ENCODE measurements at regions not wholly inside any gene's neighbourhood (a gene's known extent, or its start where the extent isn't known, plus 50 kb on each side); places are given as distances from the start of the nearest gene placed in this dataset.

DNA sequence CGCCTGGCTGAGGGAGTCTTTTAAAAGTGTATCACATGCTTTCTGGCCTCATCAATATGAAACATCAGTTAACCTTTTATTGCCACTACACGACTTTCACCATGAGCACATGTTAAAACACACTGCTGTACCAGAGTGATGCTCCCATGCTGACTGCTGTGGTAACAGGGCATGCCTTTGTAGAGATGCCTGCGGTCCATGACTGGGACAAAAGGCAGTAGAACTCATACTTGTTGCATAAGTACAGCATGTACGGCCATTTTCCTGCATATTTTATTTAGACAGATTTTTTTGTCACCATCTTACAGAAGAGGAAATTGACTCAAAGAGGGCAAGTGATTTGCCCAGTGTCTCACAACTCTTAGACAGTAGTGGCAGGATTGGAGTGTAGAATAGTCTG, 105.7 kb upstream of the ADAMTSL1 start:
- DNase-seq (ENCODE audit: low spot score) (no peak), ATAC-seq (no peak), FAIRE-seq (no peak)
- intact Hi-C loops (cut with micrococcal nuclease; ENCODE audit: unreplicated experiment) (no loop called here), in situ Hi-C loops (cut with HindIII; ENCODE audit: extremely low pct_ligation_motif_present, low pct_unique_long_range_greater_than_20kb) (no loop called here)
- no peak overlapping the region for H3K4me2 ChIP-seq (ENCODE audit: low read depth, low read length)
- ChIA-PET POLR2A (no interaction called here), CTCF (ENCODE audit: low intra/inter-chr PET ratio, low total read pairs) (no interaction called here)
- no peaks in the 10 kb centered on the region for H3K4me1 ChIP-seq (ENCODE audit: insufficient read depth, low read length)
- no peaks in the 10 kb centered on the region for H3K79me2 ChIP-seq (ENCODE audit: insufficient read depth, low read length)
- H3K9me3 ChIP-seq (ENCODE audit: low read length): no peaks in the 10 kb centered on the region
- H3K4me3 ChIP-seq (replicated peaks in 1 of 3; ENCODE audit: insufficient read depth in 1 of 3, low read depth in 2 of 3, low read length in 3 of 3): no peak overlapping the region
- H3K36me3 ChIP-seq (replicated peaks in 1 of 2; ENCODE audit: control insufficient read depth in 1 of 2, insufficient read depth in 2 of 2, low read length in 2 of 2): no peaks in the 10 kb centered on the region
- H3K27ac ChIP-seq (ENCODE audit: extremely low read length, insufficient read depth, low read length): no peak overlapping the region
- no peaks in the 10 kb centered on the region for H4K20me1 ChIP-seq (ENCODE audit: insufficient read depth, low read length)
- H3K27me3 ChIP-seq (ENCODE audit: control insufficient read depth in 1 of 2, insufficient read depth in 2 of 2, low read length in 2 of 2): no peaks in the 10 kb centered on the region
- no peak overlapping the region for H3K9ac ChIP-seq (ENCODE audit: insufficient read depth, low read depth, low read length)
- WGBS (ENCODE audit: low lambda C conversion rate): 25% methylated on average over 4 of the region's 4 CpGs
- BruUV-seq (replicated peaks): no TSS peak
- H2AFZ ChIP-seq (ENCODE audit: low read length): no peak overlapping the region
- TF ChIP-seq, protein P1, sequence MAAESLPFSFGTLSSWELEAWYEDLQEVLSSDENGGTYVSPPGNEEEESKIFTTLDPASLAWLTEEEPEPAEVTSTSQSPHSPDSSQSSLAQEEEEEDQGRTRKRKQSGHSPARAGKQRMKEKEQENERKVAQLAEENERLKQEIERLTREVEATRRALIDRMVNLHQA (CRISPR knock-in tag; IDR thresholded peaks at IDR 0.05): no peak
- TF ChIP-seq CBFB (CRISPR knock-in tag; IDR thresholded peaks at IDR 0.05): no peak
- TF ChIP-seq, protein P2, sequence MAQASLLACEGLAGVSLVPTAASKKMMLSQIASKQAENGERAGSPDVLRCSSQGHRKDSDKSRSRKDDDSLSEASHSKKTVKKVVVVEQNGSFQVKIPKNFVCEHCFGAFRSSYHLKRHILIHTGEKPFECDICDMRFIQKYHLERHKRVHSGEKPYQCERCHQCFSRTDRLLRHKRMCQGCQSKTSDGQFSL (CRISPR knock-in tag; IDR thresholded peaks at IDR 0.05): no peak
- TF ChIP-seq, protein P3, sequence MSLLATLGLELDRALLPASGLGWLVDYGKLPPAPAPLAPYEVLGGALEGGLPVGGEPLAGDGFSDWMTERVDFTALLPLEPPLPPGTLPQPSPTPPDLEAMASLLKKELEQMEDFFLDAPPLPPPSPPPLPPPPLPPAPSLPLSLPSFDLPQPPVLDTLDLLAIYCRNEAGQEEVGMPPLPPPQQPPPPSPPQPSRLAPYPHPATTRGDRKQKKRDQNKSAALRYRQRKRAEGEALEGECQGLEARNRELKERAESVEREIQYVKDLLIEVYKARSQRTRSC (CRISPR knock-in tag; IDR thresholded peaks at IDR 0.05; ENCODE audit: low read depth): no peak
- TF ChIP-seq ZNF619 (CRISPR knock-in tag; IDR thresholded peaks at IDR 0.05): no peak
- TF ChIP-seq TRIM24 (CRISPR knock-in tag; IDR thresholded peaks at IDR 0.05): no peak
- TF ChIP-seq, protein P4, sequence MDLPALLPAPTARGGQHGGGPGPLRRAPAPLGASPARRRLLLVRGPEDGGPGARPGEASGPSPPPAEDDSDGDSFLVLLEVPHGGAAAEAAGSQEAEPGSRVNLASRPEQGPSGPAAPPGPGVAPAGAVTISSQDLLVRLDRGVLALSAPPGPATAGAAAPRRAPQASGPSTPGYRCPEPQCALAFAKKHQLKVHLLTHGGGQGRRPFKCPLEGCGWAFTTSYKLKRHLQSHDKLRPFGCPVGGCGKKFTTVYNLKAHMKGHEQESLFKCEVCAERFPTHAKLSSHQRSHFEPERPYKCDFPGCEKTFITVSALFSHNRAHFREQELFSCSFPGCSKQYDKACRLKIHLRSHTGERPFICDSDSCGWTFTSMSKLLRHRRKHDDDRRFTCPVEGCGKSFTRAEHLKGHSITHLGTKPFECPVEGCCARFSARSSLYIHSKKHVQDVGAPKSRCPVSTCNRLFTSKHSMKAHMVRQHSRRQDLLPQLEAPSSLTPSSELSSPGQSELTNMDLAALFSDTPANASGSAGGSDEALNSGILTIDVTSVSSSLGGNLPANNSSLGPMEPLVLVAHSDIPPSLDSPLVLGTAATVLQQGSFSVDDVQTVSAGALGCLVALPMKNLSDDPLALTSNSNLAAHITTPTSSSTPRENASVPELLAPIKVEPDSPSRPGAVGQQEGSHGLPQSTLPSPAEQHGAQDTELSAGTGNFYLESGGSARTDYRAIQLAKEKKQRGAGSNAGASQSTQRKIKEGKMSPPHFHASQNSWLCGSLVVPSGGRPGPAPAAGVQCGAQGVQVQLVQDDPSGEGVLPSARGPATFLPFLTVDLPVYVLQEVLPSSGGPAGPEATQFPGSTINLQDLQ (CRISPR knock-in tag; IDR thresholded peaks at IDR 0.05): no peak
- no peak for TF ChIP-seq ZNF644 (CRISPR knock-in tag; IDR thresholded peaks at IDR 0.05; ENCODE audit: low read depth)
- no peak for TF ChIP-seq ZNF878 (CRISPR knock-in tag; IDR thresholded peaks at IDR 0.05)
- no peak for TF ChIP-seq ZNF121 (CRISPR knock-in tag; IDR thresholded peaks at IDR 0.05)
- TF ChIP-seq, protein P5, sequence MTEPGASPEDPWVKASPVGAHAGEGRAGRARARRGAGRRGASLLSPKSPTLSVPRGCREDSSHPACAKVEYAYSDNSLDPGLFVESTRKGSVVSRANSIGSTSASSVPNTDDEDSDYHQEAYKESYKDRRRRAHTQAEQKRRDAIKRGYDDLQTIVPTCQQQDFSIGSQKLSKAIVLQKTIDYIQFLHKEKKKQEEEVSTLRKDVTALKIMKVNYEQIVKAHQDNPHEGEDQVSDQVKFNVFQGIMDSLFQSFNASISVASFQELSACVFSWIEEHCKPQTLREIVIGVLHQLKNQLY (CRISPR knock-in tag; IDR thresholded peaks at IDR 0.05): no peak
- TF ChIP-seq, protein P6, sequence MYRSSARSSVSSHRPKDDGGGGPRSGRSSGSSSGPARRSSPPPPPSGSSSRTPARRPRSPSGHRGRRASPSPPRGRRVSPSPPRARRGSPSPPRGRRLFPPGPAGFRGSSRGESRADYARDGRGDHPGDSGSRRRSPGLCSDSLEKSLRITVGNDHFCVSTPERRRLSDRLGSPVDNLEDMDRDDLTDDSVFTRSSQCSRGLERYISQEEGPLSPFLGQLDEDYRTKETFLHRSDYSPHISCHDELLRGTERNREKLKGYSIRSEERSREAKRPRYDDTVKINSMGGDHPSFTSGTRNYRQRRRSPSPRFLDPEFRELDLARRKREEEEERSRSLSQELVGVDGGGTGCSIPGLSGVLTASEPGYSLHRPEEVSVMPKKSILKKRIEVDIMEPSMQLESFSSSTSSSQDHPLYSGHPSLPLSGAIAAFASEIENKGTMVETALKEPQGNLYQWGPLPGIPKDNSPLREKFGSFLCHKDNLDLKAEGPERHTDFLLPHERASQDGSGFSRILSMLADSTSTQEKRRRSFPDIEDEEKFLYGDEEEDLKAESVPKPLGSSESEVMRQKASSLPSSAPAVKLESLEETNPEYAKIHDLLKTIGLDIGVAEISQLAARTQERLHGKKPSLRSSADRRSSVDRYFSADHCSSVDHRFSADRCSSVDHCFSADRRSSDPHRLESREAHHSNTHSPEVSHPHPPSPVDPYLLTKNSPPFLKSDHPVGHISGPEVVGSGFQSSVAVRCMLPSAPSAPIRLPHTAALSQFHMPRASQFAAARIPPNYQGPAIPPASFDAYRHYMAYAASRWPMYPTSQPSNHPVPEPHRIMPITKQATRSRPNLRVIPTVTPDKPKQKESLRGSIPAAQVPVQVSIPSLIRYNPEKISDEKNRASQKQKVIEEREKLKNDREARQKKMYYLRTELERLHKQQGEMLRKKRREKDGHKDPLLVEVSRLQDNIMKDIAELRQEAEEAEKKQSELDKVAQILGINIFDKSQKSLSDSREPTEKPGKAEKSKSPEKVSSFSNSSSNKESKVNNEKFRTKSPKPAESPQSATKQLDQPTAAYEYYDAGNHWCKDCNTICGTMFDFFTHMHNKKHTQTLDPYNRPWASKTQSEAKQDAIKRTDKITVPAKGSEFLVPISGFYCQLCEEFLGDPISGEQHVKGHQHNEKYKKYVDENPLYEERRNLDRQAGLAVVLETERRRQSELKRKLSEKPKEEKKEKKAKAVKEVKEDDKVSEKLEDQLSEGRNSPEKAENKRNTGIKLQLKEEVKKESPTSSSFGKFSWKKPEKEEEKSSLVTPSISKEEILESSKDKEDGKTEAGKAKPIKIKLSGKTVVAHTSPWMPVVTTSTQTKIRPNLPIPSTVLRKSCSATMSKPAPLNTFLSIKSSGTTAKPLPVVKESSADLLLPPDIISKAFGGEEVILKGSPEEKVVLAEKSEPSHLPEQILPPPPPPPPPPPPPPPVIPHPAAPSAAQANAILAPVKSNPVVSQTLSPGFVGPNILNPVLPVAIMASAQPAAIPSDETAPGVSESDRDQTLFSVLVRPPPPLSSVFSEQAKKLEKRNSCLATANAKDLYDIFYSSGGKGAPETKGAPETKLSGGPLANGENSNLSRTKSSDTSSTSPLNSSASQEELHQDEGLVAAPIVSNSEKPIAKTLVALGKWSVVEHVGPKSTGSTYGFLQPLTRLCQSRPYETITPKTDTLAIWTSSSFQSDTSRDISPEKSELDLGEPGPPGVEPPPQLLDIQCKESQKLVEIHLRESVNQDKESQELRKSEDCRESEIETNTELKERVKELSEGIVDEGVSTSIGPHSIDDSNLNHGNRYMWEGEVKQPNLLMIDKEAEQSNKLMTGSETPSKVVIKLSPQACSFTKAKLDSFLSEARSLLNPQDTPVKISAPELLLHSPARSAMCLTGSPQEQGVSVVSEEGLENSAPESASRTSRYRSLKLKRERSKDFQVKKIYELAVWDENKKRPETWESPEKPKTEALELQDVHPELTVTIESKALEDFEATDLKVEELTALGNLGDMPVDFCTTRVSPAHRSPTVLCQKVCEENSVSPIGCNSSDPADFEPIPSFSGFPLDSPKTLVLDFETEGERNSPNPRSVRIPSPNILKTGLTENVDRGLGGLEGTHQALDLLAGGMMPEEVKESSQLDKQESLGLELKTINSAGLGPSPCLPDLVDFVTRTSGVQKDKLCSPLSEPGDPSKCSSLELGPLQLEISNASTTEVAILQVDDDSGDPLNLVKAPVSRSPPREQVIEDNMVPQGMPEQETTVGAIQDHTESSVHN (CRISPR knock-in tag; IDR thresholded peaks at IDR 0.05): no peak
- no peak for TF ChIP-seq PAX8 (CRISPR knock-in tag; IDR thresholded peaks at IDR 0.05; ENCODE audit: borderline replicate concordance)
- no peak for TF ChIP-seq TEAD2 (CRISPR knock-in tag; IDR thresholded peaks at IDR 0.05)

Measured in HepG2 (cell line).